ENCODE measurements at regions not wholly inside any gene's neighbourhood (a gene's known extent, or its start where the extent isn't known, plus 50 kb on each side); places are given as distances from the start of the nearest gene placed in this dataset.
A peak's percentile ranks its signal among the peaks of the same experiment; 100 is the strongest.

DNA sequence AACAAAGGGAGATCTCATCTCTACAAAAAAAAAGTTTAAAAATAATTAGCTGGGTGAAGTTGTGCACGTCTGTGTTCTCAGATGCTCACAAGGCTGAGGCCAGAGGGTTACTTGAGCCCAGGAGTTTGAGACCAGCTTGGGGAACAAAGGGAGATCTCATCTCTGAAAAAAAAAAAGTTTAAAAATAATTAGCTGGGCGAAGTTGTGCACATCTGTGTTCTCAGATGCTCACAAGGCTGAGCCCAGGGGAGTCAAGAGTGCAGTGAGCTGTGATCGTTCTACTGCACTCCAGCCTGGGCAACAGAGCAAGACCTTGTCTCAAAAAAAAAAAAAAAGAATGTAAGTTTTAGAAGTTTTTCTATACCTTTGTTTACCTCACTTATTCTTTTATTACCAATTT, 127.3 kb downstream of the FGF9 start:
- no peak overlapping the region for H3K27ac Mint-ChIP-seq
- peaks cover 2 to 5% of the 10 kb centered on the region in 2 donors for H3K4me1 Mint-ChIP-seq
- peak in 1 of 2 donors; percentile 21 for ATAC-seq (replicated peaks)
- no peak for DNase-seq
- no peaks in the 10 kb centered on the region for H3K36me3 Mint-ChIP-seq
- H3K9me3 Mint-ChIP-seq: no peaks in the 10 kb centered on the region
- no peak overlapping the region for H3K4me3 Mint-ChIP-seq
- peaks cover 0 to 5% of the 10 kb centered on the region in 2 donors for H3K27me3 Mint-ChIP-seq

DNA sequence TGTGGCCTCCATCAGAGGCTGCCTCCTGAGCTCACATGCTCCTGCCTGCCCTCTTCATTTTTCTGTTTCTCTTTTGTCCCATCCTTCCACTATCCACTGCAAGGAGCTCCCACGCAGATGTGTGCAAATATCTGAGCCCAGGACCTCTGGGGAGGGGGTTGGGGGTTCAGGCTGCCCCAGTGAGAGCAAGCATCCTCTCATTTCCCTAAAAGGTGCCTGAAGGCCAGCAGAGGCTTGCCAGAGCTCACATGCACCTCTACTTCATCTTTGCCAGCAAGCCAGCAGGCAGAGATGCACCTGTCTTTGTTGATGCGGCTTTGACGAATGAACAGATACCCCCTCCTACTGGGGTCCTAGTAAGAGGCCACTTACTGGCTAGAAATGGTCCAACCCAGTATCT, 128.8 kb downstream of the FGF9 start:
- Mint-ChIP-seq H3K27me3 (peaks cover 0 to 5% of the 10 kb centered on the region in 2 donors), H3K4me1 (peaks cover 2 to 5% of the 10 kb centered on the region in 2 donors), H3K36me3 (no peaks in the 10 kb centered on the region), H3K4me3 (no peak overlapping the region), H3K9me3 (no peaks in the 10 kb centered on the region), H3K27ac (no peak overlapping the region)
- DNase-seq: no peak
- no peak for ATAC-seq (replicated peaks)

DNA sequence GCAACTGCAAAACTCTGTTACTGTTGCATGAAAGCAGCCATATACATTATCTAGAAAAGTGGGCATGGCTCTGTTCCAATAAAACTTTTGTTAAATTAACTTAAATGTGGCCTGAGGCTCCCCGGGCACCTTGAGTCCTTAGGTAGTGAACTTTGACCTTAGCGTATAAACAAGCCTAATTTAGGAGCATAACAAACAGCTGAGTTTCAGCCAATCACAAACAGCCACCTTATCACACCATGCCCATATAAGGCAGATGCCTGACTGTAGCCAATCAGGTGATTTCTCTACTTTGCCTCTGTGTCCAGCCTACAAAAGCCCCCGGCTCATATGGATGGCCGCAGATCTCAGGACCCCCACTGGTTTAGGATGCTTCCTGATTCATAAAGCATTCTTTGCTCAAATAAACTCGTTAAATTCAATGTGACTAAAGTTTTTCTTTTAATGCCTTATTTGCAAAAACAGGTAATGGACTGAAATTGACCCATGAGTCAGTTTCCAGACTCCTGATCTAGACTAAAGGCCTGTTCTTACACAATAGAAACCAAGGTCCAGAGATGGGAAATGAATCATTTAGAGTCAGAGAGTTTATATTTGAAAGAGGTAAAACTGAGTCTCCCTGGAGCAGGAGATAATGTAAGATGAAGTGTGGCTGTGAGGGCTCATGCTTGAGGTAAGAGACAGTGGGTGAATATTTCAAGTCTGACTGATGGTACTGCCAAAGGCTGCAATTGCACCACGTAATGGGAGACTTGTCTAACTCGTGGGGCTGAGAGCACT, 130.2 kb downstream of the FGF9 start:
- Mint-ChIP-seq H3K36me3 (no peaks in the 10 kb centered on the region), H3K27me3 (peaks cover 0 to 5% of the 10 kb centered on the region in 2 donors), H3K4me1 (peaks cover 2 to 5% of the 10 kb centered on the region in 2 donors), H3K4me3 (no peak overlapping the region), H3K9me3 (no peaks in the 10 kb centered on the region), H3K27ac (no peak overlapping the region)
- ATAC-seq (replicated peaks): no peak
- DNase-seq: no peak

DNA sequence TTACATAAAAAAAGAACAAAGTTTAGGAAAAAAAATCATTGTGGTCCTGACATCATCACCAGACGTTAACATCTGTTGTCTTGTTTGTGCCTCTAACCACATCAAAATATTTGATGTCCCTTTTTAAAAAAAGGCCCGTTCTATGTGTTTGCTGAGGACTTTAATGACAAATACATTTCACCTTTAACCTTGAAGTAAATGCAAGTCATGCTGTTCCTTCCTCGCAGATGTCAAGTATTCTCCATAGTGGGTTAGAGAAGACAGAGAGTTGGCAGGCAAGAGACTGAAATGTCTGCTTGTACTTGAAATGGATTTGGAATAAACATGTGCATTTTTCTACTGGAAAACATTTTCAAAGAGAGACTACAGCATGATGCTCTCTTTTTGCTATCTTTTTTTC, 134.9 kb downstream of the FGF9 start:
- H3K27me3 Mint-ChIP-seq: peaks cover 9 to 18% of the 10 kb centered on the region in 2 donors
- peaks cover 0 to 2% of the 10 kb centered on the region in 2 donors for H3K9me3 Mint-ChIP-seq
- no peak overlapping the region for H3K27ac Mint-ChIP-seq
- H3K4me1 Mint-ChIP-seq: no peaks in the 10 kb centered on the region
- DNase-seq (no peak), ATAC-seq (replicated peaks) (no peak)
- no peak overlapping the region for H3K4me3 Mint-ChIP-seq
- peaks cover 0 to 2% of the 10 kb centered on the region in 2 donors for H3K36me3 Mint-ChIP-seq

DNA sequence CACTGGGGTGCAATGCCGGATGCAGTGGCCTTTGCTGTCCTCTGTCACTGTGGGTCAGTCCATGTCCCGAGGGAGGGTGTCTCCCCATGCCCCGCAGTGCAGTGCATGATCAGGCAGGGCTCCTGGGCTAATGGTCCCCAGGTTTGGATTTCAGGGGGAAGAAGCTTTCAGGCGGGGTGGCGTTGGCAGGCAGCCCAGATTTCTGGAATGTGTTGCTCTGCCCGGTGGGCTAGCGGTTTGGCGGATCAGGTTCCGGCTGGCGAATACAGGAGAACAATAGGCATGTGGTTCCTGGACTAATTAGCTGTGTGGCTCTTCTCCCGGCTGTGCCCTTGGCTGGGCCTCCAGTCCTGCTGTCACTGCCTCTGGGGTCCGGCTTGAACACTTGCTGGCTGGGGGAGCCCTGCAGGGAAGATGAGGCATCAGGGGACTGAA, 141.3 kb downstream of the FGF9 start:
- DNase-seq (no peak), ATAC-seq (replicated peaks) (no peak)
- H3K27ac Mint-ChIP-seq: no peak overlapping the region
- no peak overlapping the region for H3K4me3 Mint-ChIP-seq
- peaks cover 16 to 25% of the 10 kb centered on the region in 2 donors for H3K27me3 Mint-ChIP-seq
- peaks cover 0 to 2% of the 10 kb centered on the region in 2 donors for H3K9me3 Mint-ChIP-seq
- H3K4me1 Mint-ChIP-seq: no peaks in the 10 kb centered on the region
- H3K36me3 Mint-ChIP-seq: peaks cover 0 to 2% of the 10 kb centered on the region in 2 donors

DNA sequence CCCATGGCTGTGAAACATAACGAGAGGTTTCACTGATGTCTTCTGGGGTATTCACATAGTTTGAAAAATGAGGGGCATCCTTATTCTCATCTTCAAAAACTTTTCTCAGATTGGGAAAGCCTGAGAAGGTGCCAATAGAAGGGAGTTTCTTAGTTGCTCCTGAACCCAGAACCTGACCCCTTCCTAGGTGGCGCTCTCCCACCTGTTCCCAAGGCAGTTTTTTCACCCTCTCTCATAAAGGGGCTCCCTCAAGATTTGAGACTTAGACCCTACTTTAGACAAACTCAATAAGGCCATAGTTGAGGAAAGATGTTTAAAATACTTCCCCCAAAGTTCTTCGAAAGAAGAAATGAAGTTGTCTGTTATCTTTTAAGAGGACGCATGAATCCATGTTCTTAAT, 142.2 kb downstream of the FGF9 start:
- Mint-ChIP-seq H3K27me3 (peaks cover 12 to 18% of the 10 kb centered on the region in 2 donors), H3K9me3 (no peaks in the 10 kb centered on the region), H3K4me1 (no peaks in the 10 kb centered on the region), H3K27ac (no peak overlapping the region), H3K36me3 (no peaks in the 10 kb centered on the region), H3K4me3 (no peak overlapping the region)
- ATAC-seq (replicated peaks) (no peak), DNase-seq (no peak)

DNA sequence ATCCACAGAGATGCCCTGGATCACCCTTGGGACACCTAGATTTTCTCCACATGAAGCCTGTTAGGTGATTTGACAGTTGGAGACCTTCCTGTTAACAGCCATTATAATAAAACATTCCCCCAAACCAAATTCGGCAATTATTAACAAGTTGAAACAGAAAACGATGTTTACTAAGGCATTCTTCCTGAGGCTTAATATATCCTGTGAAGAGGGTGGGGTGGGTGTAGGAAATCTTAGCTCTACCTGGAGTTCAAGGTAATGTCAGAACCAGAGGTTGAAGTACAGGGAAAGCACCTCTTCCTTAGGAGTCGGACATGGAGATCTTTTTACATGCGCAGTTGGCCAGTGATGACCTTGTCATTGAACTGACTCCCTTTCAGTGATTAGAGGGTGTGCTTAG, 143.0 kb downstream of the FGF9 start:
- Mint-ChIP-seq H3K4me1 (no peaks in the 10 kb centered on the region), H3K4me3 (no peak overlapping the region), H3K36me3 (no peaks in the 10 kb centered on the region), H3K27me3 (peaks cover 12 to 18% of the 10 kb centered on the region in 2 donors), H3K27ac (no peak overlapping the region), H3K9me3 (peaks cover 0 to 2% of the 10 kb centered on the region in 2 donors)
- DNase-seq (no peak), ATAC-seq (replicated peaks) (no peak)

DNA sequence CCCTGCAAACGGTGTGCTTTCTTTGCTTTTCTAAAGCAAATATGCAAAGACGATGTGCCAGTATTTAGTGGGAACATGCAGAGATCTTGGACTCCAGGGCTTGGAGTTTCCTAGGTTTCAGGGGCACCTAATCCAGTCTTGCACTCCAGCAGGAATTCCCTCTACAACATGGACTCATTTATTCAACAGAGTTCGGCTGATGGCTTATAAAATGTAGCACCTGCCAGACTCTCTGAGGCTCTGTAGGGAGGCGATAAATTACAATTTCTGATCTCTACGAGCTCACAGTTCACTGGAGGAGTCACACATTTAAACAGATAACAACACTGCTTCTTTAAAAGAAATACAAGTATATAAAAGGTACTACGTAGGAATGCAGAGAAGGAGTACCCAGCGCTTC, 143.7 kb downstream of the FGF9 start:
- Mint-ChIP-seq H3K36me3 (no peaks in the 10 kb centered on the region), H3K4me3 (no peak overlapping the region), H3K27me3 (peaks cover 12 to 18% of the 10 kb centered on the region in 2 donors), H3K4me1 (no peaks in the 10 kb centered on the region), H3K27ac (no peak overlapping the region), H3K9me3 (peaks cover 0 to 2% of the 10 kb centered on the region in 2 donors)
- ATAC-seq (replicated peaks) (no peak), DNase-seq (no peak)

DNA sequence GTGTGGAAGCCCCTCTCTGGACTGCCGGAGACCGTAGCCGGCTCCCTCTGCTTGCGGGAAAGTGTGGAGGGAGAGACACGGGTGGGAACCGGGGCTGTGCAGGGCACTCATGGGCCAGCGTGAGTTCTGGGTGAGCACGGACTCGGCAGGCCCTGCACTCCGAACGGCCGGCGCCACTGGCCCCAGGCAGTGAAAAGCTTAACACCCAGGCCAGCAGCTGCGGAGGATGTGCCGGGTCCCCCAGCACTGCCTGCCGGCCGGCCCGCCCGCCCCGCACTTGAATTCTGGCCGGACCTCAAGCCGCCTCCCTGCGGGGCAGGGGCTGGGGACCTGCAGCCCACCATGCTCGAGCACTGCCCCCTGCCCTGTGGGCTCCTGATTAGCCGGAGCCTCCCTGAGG, 147.0 kb downstream of the FGF9 start:
- no peak overlapping the region for H3K4me3 Mint-ChIP-seq
- H3K4me1 Mint-ChIP-seq: no peaks in the 10 kb centered on the region
- H3K27me3 Mint-ChIP-seq: peaks cover 0 to 5% of the 10 kb centered on the region in 2 donors
- peaks cover 0 to 2% of the 10 kb centered on the region in 2 donors for H3K9me3 Mint-ChIP-seq
- DNase-seq (no peak), ATAC-seq (replicated peaks) (no peak)
- H3K27ac Mint-ChIP-seq: no peak overlapping the region
- no peaks in the 10 kb centered on the region for H3K36me3 Mint-ChIP-seq

DNA sequence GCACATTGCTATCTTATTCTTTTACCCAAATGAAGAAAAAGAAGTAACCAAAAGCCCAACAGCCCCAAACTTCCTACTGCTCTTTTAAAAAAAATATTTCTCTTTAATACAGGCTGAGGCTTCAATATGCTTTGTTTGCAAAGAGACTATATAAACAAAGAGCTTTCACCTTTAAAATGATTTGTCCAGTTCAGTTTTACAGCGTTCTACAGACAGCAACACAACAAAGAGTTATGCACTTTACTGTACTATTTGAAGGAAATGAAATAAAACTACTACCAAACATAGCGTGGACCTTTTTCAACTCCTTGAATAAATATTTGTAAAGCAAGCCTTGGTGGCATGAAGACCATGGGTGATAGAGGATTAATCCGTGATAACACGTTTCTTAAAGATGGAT, 151.2 kb downstream of the FGF9 start:
- no peak overlapping the region for H3K27ac Mint-ChIP-seq
- H3K4me3 Mint-ChIP-seq: no peak overlapping the region
- H3K36me3 Mint-ChIP-seq: no peaks in the 10 kb centered on the region
- H3K27me3 Mint-ChIP-seq: peaks cover 0 to 5% of the 10 kb centered on the region in 2 donors
- peaks cover 0 to 2% of the 10 kb centered on the region in 2 donors for H3K4me1 Mint-ChIP-seq
- H3K9me3 Mint-ChIP-seq: peaks cover 0 to 3% of the 10 kb centered on the region in 2 donors
- ATAC-seq (replicated peaks) (no peak), DNase-seq (no peak)

DNA sequence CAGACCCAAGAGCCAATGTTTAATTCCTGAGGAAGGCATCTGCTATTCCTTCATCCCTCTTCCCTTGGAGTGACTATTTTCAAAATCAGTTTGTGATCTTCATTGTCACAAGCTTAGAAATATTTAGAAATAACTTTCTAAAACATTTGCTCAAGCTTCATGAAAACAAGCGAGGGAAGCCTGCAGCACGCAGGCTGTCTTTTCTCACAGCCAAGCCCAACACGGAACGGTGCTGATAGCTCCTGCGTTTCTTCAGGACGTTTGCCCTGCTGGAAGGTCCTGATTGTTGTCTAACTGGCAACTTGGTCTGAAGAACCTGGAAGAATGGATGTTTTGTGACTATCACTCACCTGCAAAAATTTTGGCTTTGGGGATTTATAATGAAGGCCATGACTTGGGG, 152.5 kb downstream of the FGF9 start:
- ATAC-seq (replicated peaks) (no peak), DNase-seq (no peak)
- peaks cover 0 to 2% of the 10 kb centered on the region in 2 donors for H3K9me3 Mint-ChIP-seq
- H3K27ac Mint-ChIP-seq: no peak overlapping the region
- peaks cover 7 to 11% of the 10 kb centered on the region in 2 donors for H3K27me3 Mint-ChIP-seq
- no peaks in the 10 kb centered on the region for H3K36me3 Mint-ChIP-seq
- H3K4me3 Mint-ChIP-seq: no peak overlapping the region
- H3K4me1 Mint-ChIP-seq: peaks cover 0 to 2% of the 10 kb centered on the region in 2 donors

DNA sequence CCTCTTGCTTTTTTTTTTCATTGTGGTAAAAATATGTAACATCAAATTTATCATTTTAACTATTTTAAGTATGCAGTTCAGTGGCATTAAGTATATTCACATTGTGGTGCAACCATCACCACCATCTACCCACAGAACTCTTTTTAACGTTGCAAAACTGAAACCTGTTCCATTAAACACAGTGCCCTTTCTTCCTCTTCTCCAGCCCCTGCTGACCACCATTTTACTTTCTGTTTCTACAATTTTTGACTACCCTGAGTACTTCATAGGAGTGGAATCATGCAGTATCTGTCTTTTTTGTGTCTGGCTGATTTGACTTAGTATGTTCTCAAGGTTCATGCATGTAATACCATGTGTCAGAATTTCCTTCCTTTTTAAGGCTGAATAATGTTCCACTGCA, 153.1 kb downstream of the FGF9 start:
- Mint-ChIP-seq H3K4me1 (peaks cover 0 to 2% of the 10 kb centered on the region in 2 donors), H3K36me3 (no peaks in the 10 kb centered on the region), H3K9me3 (peaks cover 0 to 1% of the 10 kb centered on the region in 2 donors), H3K4me3 (no peak overlapping the region), H3K27ac (no peak overlapping the region), H3K27me3 (peaks cover 11% of the 10 kb centered on the region in 2 donors)
- DNase-seq (no peak), ATAC-seq (replicated peaks) (peak; percentile 60 to 61)

DNA sequence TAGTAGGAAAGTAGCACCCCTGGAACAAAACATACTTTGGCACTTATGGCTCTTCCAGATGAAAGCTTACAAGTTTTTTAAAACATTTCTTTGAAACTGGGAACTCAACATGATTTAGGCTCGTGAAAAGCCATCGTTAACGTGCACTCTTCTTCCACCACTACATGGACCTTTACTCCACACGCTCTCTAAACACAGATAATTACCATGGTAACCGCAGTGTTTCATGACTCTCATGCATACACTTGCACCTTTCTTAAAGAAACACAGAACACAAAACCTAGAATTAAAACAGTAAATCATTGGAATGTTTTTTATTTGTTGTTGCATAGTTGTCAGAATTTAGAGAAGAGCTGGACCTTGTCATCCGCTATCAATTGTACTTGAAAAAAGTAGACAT, 154.3 kb downstream of the FGF9 start:
- Mint-ChIP-seq H3K27me3 (peaks cover 11% of the 10 kb centered on the region in 2 donors), H3K9me3 (peaks cover 0 to 1% of the 10 kb centered on the region in 2 donors), H3K4me3 (no peak overlapping the region), H3K36me3 (no peaks in the 10 kb centered on the region), H3K4me1 (peaks cover 0 to 2% of the 10 kb centered on the region in 2 donors), H3K27ac (no peak overlapping the region)
- no peak for DNase-seq
- ATAC-seq (replicated peaks): no peak

DNA sequence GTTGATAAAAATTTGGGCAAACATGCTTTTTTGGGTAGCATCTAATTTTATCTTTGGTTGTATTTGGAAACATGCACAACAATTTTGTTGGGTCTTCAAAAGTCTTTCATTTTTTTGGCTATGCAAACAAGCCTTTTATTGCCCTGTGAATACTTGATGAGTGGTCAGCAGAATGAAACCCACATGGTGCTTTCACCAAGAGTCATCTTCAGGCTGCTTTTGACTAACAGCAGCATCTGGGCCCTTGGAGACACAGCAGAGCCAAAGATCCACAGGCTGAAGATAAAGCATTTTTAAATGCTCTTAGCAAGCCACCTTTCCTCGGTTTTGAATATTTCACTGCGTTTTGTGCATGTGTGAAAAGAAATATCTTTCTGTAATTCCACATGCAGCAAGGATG, 154.9 kb downstream of the FGF9 start:
- H3K4me1 Mint-ChIP-seq: peaks cover 0 to 2% of the 10 kb centered on the region in 2 donors
- ATAC-seq (replicated peaks) (no peak), DNase-seq (no peak)
- peaks cover 0 to 1% of the 10 kb centered on the region in 2 donors for H3K9me3 Mint-ChIP-seq
- no peak overlapping the region for H3K27ac Mint-ChIP-seq
- no peaks in the 10 kb centered on the region for H3K36me3 Mint-ChIP-seq
- no peak overlapping the region for H3K4me3 Mint-ChIP-seq
- peaks cover 11% of the 10 kb centered on the region in 2 donors for H3K27me3 Mint-ChIP-seq

Measured in stimulated activated naive B cell treated with anti-CD40 and anti-IgM and Interleukin-4, amounts not matched to agents 10 μg/mL and 1 μg/mL and 100 μg/mL, for 72 hours (primary cell).